ENCODE measurements at regions not wholly inside any gene's neighbourhood (a gene's known extent, or its start where the extent isn't known, plus 50 kb on each side); places are given as distances from the start of the nearest gene placed in this dataset.

DNA sequence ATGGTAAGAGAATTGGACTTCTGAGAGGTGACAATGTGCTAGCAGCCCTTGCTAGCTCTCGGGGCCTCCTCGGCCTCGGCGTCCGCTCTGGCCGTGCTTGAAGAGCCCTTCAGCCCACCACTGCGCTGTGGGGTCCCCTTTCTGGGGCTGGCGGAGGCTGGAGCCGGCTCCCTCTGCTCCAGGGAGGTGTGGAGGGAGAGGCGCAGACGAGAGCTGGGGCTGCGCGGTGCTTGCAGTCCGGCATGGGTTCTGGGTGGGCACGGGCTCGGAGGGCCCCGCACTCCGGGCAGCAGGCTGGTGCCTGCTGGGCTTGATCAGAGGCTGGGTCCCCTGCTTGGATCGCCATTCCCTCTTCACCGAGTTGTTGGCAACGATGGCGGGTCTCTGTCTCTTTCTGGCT, 226.4 kb upstream of the AMIGO2 start:
- Histone ChIP-seq H3F3A (ENCODE audit: insufficient read depth) (peaks cover 13% of the 10 kb centered on the region; the same call in 1 of the 2 replicates), H3K27ac (ENCODE audit: low read depth, low read length) (no peak overlapping the region), H2AFZ (ENCODE audit: low read depth, low read length, severe bottlenecking) (no peak overlapping the region), H3K9ac (ENCODE audit: low read length) (no peak overlapping the region), H3K9me3 (ENCODE audit: insufficient read depth, low read length) (no peaks in the 10 kb centered on the region), H3K4me2 (ENCODE audit: low read depth, low read length, poor library complexity, severe bottlenecking) (no peak overlapping the region), H3K4me3 (ENCODE audit: insufficient read depth, low read length, poor library complexity, severe bottlenecking) (no peak overlapping the region), H4K20me1 (ENCODE audit: low read depth, low read length) (no peaks in the 10 kb centered on the region), H3K9me2 (replicated peaks; ENCODE audit: insufficient read depth, low read length) (no peaks in the 10 kb centered on the region), H3K79me2 (ENCODE audit: insufficient read depth, low read length) (no peaks in the 10 kb centered on the region), H3K36me3 (ENCODE audit: low read length) (no peaks in the 10 kb centered on the region), H3K27me3 (ENCODE audit: low read length) (no peaks in the 10 kb centered on the region)
- TF ChIP-seq, protein P1, sequence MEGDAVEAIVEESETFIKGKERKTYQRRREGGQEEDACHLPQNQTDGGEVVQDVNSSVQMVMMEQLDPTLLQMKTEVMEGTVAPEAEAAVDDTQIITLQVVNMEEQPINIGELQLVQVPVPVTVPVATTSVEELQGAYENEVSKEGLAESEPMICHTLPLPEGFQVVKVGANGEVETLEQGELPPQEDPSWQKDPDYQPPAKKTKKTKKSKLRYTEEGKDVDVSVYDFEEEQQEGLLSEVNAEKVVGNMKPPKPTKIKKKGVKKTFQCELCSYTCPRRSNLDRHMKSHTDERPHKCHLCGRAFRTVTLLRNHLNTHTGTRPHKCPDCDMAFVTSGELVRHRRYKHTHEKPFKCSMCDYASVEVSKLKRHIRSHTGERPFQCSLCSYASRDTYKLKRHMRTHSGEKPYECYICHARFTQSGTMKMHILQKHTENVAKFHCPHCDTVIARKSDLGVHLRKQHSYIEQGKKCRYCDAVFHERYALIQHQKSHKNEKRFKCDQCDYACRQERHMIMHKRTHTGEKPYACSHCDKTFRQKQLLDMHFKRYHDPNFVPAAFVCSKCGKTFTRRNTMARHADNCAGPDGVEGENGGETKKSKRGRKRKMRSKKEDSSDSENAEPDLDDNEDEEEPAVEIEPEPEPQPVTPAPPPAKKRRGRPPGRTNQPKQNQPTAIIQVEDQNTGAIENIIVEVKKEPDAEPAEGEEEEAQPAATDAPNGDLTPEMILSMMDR (IDR thresholded peaks at IDR 0.05; ENCODE audit: insufficient read depth, low read length, poor library complexity, severe bottlenecking): no peak
- no peak for TF ChIP-seq EZH2phosphoT487 (conservative IDR thresholded peaks at IDR 0.05; ENCODE audit: low read length)

DNA sequence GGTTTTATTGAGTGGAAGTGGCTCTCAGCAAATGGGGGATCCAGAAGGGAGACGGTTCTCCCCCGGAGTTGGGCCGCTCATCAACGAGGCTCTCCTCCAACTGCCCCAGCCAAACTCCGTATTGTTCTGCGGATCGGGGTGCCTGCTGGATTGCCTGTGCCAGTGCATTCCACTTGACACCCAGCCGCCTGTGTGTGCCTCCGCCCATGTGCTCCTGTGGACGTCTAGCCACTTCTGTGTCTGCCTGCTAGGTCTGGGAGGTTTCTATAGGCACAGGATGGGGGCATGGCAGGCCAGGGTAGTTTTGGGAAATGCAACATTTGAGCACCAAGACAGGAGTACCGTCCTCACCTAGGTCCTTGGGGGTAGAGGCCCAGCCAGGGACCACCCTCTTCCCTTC, 225.7 kb upstream of the AMIGO2 start:
- Histone ChIP-seq H3F3A (ENCODE audit: insufficient read depth) (peaks cover 13% of the 10 kb centered on the region; the same call in 1 of the 2 replicates), H3K9me2 (replicated peaks; ENCODE audit: insufficient read depth, low read length) (no peaks in the 10 kb centered on the region), H3K4me2 (ENCODE audit: low read depth, low read length, poor library complexity, severe bottlenecking) (no peak overlapping the region), H3K27ac (ENCODE audit: low read depth, low read length) (no peak overlapping the region), H2AFZ (ENCODE audit: low read depth, low read length, severe bottlenecking) (no peak overlapping the region), H3K4me3 (ENCODE audit: insufficient read depth, low read length, poor library complexity, severe bottlenecking) (no peak overlapping the region), H4K20me1 (ENCODE audit: low read depth, low read length) (no peaks in the 10 kb centered on the region), H3K9me3 (ENCODE audit: insufficient read depth, low read length) (no peaks in the 10 kb centered on the region), H3K36me3 (ENCODE audit: low read length) (no peaks in the 10 kb centered on the region), H3K9ac (ENCODE audit: low read length) (no peak overlapping the region), H3K27me3 (ENCODE audit: low read length) (no peaks in the 10 kb centered on the region), H3K79me2 (ENCODE audit: insufficient read depth, low read length) (no peaks in the 10 kb centered on the region)
- TF ChIP-seq EZH2phosphoT487 (conservative IDR thresholded peaks at IDR 0.05; ENCODE audit: low read length): no peak
- TF ChIP-seq, protein P1 (IDR thresholded peaks at IDR 0.05; ENCODE audit: insufficient read depth, low read length, poor library complexity, severe bottlenecking): no peak

DNA sequence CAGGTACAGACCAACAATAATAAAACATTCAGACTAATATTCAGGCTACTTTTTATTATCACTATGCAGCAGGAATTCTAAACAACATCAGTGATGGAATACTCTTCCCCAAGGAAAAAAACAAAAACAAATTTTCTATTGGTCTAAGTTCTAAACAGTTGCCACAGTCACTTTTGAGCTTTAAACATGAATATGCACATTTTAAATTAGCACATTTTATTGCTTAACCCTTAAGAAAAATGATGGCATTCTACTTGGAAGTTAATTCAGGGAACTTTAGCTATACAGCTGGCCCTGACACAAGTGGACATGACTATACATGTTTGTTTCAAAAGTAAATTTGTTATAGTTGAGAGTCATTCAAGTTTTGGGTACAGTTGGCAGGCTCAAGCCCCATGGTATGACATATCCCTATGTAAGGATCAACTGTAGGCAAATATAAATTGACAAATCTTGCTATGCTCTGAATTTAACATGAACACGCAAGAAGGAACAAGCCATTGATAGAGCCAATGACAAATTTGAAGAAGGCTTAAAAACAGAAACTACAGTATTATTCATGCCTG, 224.3 kb upstream of the AMIGO2 start:
- Histone ChIP-seq H3F3A (ENCODE audit: insufficient read depth) (peaks cover 13% of the 10 kb centered on the region; the same call in 1 of the 2 replicates), H3K9me2 (replicated peaks; ENCODE audit: insufficient read depth, low read length) (no peaks in the 10 kb centered on the region), H3K27ac (ENCODE audit: low read depth, low read length) (peak overlapping the region; percentile 80), H2AFZ (ENCODE audit: low read depth, low read length, severe bottlenecking) (peak overlapping the region; percentile 15), H3K79me2 (ENCODE audit: insufficient read depth, low read length) (no peaks in the 10 kb centered on the region), H4K20me1 (ENCODE audit: low read depth, low read length) (no peaks in the 10 kb centered on the region), H3K36me3 (ENCODE audit: low read length) (no peaks in the 10 kb centered on the region), H3K4me3 (ENCODE audit: insufficient read depth, low read length, poor library complexity, severe bottlenecking) (no peak overlapping the region), H3K4me2 (ENCODE audit: low read depth, low read length, poor library complexity, severe bottlenecking) (peak overlapping the region; percentile 35), H3K9me3 (ENCODE audit: insufficient read depth, low read length) (no peaks in the 10 kb centered on the region), H3K9ac (ENCODE audit: low read length) (peak overlapping the region; percentile 34), H3K27me3 (ENCODE audit: low read length) (no peaks in the 10 kb centered on the region)
- TF ChIP-seq, protein P1 (IDR thresholded peaks at IDR 0.05; ENCODE audit: insufficient read depth, low read length, poor library complexity, severe bottlenecking): no peak
- no peak for TF ChIP-seq EZH2phosphoT487 (conservative IDR thresholded peaks at IDR 0.05; ENCODE audit: low read length)
